ENCODE measurements at regions not wholly inside any gene's neighbourhood (a gene's known extent, or its start where the extent isn't known, plus 50 kb on each side); places are given as distances from the start of the nearest gene placed in this dataset.

DNA sequence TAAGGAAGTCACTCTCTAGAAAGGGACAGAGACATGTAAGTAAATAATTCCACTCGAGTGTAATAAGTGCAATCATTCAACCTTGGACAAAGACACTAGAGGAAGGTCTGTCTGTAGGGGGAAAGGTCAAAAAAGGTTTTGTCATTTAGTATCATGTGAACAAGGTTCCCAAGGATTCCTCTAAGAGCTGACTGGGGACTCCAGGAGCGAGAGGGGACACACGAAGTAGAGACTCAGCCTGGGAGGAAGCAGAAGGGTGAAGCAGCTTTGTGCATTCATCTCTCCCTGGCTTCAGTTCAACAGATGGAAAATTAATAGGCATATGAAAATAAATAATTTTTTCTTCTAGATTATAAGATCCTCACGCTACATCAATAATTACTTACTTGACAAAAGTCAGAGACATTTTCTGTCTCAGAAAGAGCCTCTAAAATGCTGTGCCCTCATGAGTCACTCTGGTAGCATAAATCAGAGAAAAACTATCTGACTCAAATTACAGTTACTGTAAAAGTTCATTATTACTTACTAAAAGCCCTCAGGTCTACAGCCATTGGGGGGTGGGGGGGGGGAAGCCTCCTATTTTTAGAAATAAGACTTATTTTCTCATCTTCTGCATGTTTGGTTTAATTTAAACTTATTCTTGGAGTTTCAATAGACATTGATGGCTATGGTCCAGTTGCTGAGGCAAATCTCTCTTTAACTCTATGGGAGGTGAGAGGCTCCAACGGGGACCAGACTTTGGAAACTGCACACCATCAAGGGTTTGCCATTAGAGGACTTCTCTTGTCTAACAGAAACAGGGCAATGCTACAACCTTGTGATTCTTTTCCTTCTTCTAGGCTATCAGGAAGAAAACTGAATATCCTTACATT is 275.1 kb upstream of the KLF14 start:
- TF ChIP-seq, protein P1, sequence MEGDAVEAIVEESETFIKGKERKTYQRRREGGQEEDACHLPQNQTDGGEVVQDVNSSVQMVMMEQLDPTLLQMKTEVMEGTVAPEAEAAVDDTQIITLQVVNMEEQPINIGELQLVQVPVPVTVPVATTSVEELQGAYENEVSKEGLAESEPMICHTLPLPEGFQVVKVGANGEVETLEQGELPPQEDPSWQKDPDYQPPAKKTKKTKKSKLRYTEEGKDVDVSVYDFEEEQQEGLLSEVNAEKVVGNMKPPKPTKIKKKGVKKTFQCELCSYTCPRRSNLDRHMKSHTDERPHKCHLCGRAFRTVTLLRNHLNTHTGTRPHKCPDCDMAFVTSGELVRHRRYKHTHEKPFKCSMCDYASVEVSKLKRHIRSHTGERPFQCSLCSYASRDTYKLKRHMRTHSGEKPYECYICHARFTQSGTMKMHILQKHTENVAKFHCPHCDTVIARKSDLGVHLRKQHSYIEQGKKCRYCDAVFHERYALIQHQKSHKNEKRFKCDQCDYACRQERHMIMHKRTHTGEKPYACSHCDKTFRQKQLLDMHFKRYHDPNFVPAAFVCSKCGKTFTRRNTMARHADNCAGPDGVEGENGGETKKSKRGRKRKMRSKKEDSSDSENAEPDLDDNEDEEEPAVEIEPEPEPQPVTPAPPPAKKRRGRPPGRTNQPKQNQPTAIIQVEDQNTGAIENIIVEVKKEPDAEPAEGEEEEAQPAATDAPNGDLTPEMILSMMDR (conservative IDR thresholded peaks at IDR 0.05; ENCODE audit: low read depth, low read length): no peak
- DNase-seq (ENCODE audit: low read depth): no peak
- no peak overlapping the region for H3K4me3 ChIP-seq (ENCODE audit: low read depth, low read length)

DNA sequence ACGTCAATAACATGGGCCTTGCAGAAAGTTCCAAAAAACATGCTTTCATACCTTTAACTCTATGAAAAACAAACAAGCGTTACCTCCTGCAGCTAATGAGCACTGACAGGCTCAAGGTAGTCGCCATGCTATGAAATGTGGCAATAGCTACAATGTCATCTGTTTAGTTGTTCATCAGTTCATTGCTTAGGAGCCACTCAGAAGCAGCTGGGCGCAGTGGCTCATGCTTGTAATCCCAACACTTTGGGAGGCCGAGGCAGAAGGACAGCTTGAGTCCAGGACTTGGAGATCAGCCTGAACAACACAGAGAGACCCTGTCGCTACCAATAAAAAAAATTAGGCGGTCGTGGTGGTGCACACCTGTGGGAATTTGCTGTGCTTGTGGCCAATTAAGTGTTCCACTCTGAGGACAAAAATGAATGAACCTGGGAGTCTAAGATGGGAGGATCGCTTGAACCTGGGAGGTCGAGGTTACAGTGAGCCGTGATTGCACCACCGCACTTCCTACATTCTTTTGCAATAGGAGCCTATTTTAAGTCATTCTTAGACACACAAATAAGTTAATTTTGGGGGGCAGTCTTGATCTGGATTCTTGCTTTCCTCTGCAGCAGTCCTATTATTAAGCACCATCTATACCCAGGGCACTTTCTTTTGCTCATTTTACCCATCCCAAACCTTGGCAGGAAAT is 276.2 kb upstream of the KLF14 start:
- DNase-seq (ENCODE audit: low read depth): no peak
- TF ChIP-seq, protein P1 (conservative IDR thresholded peaks at IDR 0.05; ENCODE audit: low read depth, low read length): no peak
- H3K4me3 ChIP-seq (ENCODE audit: low read depth, low read length): no peak overlapping the region

- peak; percentile 53 for DNase-seq (ENCODE audit: low read depth)
Observed at GRCh38 chr7:131010717-131011431, 276.9 kb upstream of the KLF14 start.

GRCh38 chr7:131011432-131011742 is 277.4 kb upstream of the KLF14 start:
- TF ChIP-seq, protein P1 (conservative IDR thresholded peaks at IDR 0.05; ENCODE audit: low read depth, low read length): no peak
- H3K4me3 ChIP-seq (ENCODE audit: low read depth, low read length): no peak overlapping the region
- DNase-seq (ENCODE audit: low read depth): no peak

More at GRCh38 chr7:131010717-131011431, 276.9 kb upstream of the KLF14 start:
- TF ChIP-seq, protein P1 (conservative IDR thresholded peaks at IDR 0.05; ENCODE audit: low read depth, low read length): no peak
- H3K4me3 ChIP-seq (ENCODE audit: low read depth, low read length): no peak overlapping the region

- peak; percentile 94 for DNase-seq (ENCODE audit: low read depth)
- TF ChIP-seq, protein P1 (conservative IDR thresholded peaks at IDR 0.05; ENCODE audit: low read depth, low read length): no peak
Observed at GRCh38 chr7:131011976-131012375, 278.0 kb upstream of the KLF14 start.

DNA sequence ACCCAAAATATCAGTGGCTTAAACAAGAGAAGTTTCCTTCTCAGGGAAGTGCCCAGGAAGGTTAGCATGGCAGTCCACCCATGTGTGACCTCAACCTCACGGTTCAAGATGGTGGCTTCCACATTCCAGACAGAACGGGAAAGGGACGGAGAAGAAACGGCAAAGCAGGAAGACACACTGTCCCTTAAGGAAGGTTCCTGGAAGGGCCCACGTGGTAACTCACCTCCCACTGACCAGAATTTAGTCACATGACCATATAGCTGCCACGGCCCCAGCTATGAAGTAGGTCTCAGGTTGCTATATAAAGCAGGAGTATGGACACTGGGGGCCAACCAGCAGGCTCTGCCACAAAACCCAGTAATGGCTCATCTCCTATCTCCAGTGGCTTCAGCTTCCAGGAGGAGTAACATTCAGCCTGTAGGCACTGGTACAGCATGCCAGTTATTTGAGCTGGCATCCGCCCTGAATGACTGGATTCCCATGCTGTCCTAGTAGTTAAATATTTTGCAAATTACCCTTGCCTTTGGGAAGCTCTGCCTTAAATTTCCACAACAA is 278.5 kb upstream of the KLF14 start:
- TF ChIP-seq, protein P1 (conservative IDR thresholded peaks at IDR 0.05; ENCODE audit: low read depth, low read length): no peak
- no peak overlapping the region for H3K4me3 ChIP-seq (ENCODE audit: low read depth, low read length)
- no peak for DNase-seq (ENCODE audit: low read depth)

More at GRCh38 chr7:131011976-131012375, 278.0 kb upstream of the KLF14 start:
- no peak overlapping the region for H3K4me3 ChIP-seq (ENCODE audit: low read depth, low read length)
